ENCODE measurements at regions not wholly inside any gene's neighbourhood (a gene's known extent, or its start where the extent isn't known, plus 50 kb on each side); places are given as distances from the start of the nearest gene placed in this dataset.

DNA sequence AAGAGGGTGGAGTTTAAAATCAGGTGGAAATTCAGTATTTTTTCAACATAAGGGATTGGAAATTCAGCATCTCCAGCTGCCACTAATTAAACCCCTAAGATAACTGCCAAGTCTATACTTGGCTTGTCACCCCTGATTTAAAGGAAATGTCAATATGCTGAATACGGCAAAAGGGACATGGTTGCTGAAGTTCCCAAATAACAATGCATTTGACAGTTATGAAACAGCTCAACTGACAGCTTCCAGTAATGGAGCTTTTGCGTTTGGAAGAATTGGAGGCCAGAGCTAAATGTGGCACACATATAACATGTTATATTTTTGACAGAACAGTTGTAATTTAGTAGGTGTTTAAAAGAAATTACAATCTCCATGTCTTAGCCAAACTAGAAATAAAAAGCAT, 1867.9 kb upstream of the LRRTM1 start:
- ChIA-PET CTCF (no interaction called here), POLR2A (no interaction called here)
- Histone ChIP-seq H3K4me1 (ENCODE audit: control insufficient read depth, insufficient read depth, low read length) (no peaks in the 10 kb centered on the region), H3K27ac (ENCODE audit: extremely low read depth, low read depth, low read length) (no peak overlapping the region), H3K4me3 (ENCODE audit: low read depth, low read length) (no peak overlapping the region), H3K9me3 (ENCODE audit: control insufficient read depth, insufficient read depth, low read depth, low read length) (no peaks in the 10 kb centered on the region), H3K36me3 (ENCODE audit: control insufficient read depth in 2 of 2, insufficient read depth in 1 of 2, low read length in 2 of 2) (no peaks in the 10 kb centered on the region)
- TF ChIP-seq, protein P1, sequence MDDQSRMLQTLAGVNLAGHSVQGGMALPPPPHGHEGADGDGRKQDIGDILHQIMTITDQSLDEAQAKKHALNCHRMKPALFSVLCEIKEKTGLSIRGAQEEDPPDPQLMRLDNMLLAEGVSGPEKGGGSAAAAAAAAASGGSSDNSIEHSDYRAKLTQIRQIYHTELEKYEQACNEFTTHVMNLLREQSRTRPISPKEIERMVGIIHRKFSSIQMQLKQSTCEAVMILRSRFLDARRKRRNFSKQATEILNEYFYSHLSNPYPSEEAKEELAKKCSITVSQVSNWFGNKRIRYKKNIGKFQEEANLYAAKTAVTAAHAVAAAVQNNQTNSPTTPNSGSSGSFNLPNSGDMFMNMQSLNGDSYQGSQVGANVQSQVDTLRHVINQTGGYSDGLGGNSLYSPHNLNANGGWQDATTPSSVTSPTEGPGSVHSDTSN (CRISPR knock-in tag; IDR thresholded peaks at IDR 0.05) = no peak
- TF ChIP-seq HOXA7 (CRISPR knock-in tag; IDR thresholded peaks at IDR 0.05; ENCODE audit: borderline replicate concordance) (no peak), ZNF239 (tag by site-specific recombination; IDR thresholded peaks at IDR 0.05) (no peak), ZNF266 (tag by site-specific recombination; IDR thresholded peaks at IDR 0.05; ENCODE audit: low read depth) (no peak), ZNF670 (tag by site-specific recombination; IDR thresholded peaks at IDR 0.05; ENCODE audit: low read depth) (no peak), ZNF223 (tag by site-specific recombination; IDR thresholded peaks at IDR 0.05) (no peak), BCL11B (tag by site-specific recombination; IDR thresholded peaks at IDR 0.05; ENCODE audit: low read depth) (no peak)
- TF ChIP-seq, protein P2, sequence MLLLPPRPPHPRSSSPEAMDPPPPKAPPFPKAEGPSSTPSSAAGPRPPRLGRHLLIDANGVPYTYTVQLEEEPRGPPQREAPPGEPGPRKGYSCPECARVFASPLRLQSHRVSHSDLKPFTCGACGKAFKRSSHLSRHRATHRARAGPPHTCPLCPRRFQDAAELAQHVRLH (tag by site-specific recombination; IDR thresholded peaks at IDR 0.05) = no peak
- TF ChIP-seq, protein P3, sequence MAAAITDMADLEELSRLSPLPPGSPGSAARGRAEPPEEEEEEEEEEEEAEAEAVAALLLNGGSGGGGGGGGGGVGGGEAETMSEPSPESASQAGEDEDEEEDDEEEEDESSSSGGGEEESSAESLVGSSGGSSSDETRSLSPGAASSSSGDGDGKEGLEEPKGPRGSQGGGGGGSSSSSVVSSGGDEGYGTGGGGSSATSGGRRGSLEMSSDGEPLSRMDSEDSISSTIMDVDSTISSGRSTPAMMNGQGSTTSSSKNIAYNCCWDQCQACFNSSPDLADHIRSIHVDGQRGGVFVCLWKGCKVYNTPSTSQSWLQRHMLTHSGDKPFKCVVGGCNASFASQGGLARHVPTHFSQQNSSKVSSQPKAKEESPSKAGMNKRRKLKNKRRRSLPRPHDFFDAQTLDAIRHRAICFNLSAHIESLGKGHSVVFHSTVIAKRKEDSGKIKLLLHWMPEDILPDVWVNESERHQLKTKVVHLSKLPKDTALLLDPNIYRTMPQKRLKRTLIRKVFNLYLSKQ (tag by site-specific recombination; IDR thresholded peaks at IDR 0.05; ENCODE audit: borderline replicate concordance) = no peak
- TF ChIP-seq, protein P4, sequence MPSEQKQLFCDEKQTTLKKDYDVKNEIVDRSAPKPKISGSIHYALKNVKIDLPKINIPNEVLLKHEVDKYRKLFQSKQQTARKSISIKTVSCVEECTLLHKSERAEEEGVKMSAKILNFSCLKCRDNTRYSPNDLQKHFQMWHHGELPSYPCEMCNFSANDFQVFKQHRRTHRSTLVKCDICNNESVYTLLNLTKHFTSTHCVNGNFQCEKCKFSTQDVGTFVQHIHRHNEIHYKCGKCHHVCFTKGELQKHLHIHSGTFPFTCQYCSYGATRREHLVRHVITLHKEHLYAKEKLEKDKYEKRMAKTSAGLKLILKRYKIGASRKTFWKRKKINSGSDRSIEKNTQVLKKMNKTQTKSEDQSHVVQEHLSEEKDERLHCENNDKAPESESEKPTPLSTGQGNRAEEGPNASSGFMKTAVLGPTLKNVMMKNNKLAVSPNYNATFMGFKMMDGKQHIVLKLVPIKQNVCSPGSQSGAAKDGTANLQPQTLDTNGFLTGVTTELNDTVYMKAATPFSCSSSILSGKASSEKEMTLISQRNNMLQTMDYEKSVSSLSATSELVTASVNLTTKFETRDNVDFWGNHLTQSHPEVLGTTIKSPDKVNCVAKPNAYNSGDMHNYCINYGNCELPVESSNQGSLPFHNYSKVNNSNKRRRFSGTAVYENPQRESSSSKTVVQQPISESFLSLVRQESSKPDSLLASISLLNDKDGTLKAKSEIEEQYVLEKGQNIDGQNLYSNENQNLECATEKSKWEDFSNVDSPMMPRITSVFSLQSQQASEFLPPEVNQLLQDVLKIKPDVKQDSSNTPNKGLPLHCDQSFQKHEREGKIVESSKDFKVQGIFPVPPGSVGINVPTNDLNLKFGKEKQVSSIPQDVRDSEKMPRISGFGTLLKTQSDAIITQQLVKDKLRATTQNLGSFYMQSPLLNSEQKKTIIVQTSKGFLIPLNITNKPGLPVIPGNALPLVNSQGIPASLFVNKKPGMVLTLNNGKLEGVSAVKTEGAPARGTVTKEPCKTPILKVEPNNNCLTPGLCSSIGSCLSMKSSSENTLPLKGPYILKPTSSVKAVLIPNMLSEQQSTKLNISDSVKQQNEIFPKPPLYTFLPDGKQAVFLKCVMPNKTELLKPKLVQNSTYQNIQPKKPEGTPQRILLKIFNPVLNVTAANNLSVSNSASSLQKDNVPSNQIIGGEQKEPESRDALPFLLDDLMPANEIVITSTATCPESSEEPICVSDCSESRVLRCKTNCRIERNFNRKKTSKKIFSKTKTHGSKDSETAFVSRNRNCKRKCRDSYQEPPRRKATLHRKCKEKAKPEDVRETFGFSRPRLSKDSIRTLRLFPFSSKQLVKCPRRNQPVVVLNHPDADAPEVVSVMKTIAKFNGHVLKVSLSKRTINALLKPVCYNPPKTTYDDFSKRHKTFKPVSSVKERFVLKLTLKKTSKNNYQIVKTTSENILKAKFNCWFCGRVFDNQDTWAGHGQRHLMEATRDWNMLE (tag by site-specific recombination; conservative IDR thresholded peaks at IDR 0.05; ENCODE audit: low read depth) = no peak
- TF ChIP-seq, protein P5, sequence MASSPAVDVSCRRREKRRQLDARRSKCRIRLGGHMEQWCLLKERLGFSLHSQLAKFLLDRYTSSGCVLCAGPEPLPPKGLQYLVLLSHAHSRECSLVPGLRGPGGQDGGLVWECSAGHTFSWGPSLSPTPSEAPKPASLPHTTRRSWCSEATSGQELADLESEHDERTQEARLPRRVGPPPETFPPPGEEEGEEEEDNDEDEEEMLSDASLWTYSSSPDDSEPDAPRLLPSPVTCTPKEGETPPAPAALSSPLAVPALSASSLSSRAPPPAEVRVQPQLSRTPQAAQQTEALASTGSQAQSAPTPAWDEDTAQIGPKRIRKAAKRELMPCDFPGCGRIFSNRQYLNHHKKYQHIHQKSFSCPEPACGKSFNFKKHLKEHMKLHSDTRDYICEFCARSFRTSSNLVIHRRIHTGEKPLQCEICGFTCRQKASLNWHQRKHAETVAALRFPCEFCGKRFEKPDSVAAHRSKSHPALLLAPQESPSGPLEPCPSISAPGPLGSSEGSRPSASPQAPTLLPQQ (tag by site-specific recombination; IDR thresholded peaks at IDR 0.05) = no peak
- TF ChIP-seq, protein P6, sequence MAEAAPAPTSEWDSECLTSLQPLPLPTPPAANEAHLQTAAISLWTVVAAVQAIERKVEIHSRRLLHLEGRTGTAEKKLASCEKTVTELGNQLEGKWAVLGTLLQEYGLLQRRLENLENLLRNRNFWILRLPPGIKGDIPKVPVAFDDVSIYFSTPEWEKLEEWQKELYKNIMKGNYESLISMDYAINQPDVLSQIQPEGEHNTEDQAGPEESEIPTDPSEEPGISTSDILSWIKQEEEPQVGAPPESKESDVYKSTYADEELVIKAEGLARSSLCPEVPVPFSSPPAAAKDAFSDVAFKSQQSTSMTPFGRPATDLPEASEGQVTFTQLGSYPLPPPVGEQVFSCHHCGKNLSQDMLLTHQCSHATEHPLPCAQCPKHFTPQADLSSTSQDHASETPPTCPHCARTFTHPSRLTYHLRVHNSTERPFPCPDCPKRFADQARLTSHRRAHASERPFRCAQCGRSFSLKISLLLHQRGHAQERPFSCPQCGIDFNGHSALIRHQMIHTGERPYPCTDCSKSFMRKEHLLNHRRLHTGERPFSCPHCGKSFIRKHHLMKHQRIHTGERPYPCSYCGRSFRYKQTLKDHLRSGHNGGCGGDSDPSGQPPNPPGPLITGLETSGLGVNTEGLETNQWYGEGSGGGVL (tag by site-specific recombination; IDR thresholded peaks at IDR 0.05) = no peak
- TF ChIP-seq, protein P7, sequence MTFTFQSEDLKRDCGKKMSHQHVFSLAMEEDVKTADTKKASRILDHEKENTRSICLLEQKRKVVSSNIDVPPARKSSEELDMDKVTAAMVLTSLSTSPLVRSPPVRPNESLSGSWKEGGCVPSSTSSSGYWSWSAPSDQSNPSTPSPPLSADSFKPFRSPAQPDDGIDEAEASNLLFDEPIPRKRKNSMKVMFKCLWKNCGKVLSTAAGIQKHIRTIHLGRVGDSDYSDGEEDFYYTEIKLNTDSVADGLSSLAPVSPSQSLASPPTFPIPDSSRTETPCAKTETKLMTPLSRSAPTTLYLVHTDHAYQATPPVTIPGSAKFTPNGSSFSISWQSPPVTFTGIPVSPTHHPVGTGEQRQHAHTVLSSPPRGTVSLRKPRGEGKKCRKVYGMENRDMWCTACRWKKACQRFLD (tag by site-specific recombination; IDR thresholded peaks at IDR 0.05) = no peak
- TF ChIP-seq, protein P8, sequence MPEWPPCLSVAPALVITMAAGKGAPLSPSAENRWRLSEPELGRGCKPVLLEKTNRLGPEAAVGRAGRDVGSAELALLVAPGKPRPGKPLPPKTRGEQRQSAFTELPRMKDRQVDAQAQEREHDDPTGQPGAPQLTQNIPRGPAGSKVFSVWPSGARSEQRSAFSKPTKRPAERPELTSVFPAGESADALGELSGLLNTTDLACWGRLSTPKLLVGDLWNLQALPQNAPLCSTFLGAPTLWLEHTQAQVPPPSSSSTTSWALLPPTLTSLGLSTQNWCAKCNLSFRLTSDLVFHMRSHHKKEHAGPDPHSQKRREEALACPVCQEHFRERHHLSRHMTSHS (tag by site-specific recombination; IDR thresholded peaks at IDR 0.05) = no peak

All from HEK293 (cell line).